ENCODE measurements at regions not wholly inside any gene's neighbourhood (a gene's known extent, or its start where the extent isn't known, plus 50 kb on each side); places are given as distances from the start of the nearest gene placed in this dataset.
A peak's percentile ranks its signal among the peaks of the same experiment; 100 is the strongest.

DNA sequence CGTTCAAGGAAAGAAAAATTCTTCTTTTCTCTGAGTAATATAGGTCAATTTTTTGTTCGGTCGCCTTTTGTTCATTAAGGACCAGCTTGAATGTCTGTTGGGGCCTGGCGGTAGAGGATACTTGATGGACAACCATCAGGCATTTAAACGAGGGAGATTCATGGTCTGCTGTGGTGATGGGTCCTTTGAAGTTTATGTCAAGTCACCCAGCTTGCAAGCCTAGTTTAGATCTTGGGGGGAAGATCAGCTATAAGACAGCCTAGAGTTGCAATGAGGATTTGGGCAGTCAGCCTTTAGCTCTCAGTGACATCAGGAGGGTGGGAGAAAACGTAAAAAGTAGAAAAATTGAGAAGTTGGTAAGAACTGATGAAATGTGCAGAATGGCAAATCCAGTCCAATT lies 80.2 kb upstream of the SPRY4 start (continued):
- TF ChIP-seq, protein P1, sequence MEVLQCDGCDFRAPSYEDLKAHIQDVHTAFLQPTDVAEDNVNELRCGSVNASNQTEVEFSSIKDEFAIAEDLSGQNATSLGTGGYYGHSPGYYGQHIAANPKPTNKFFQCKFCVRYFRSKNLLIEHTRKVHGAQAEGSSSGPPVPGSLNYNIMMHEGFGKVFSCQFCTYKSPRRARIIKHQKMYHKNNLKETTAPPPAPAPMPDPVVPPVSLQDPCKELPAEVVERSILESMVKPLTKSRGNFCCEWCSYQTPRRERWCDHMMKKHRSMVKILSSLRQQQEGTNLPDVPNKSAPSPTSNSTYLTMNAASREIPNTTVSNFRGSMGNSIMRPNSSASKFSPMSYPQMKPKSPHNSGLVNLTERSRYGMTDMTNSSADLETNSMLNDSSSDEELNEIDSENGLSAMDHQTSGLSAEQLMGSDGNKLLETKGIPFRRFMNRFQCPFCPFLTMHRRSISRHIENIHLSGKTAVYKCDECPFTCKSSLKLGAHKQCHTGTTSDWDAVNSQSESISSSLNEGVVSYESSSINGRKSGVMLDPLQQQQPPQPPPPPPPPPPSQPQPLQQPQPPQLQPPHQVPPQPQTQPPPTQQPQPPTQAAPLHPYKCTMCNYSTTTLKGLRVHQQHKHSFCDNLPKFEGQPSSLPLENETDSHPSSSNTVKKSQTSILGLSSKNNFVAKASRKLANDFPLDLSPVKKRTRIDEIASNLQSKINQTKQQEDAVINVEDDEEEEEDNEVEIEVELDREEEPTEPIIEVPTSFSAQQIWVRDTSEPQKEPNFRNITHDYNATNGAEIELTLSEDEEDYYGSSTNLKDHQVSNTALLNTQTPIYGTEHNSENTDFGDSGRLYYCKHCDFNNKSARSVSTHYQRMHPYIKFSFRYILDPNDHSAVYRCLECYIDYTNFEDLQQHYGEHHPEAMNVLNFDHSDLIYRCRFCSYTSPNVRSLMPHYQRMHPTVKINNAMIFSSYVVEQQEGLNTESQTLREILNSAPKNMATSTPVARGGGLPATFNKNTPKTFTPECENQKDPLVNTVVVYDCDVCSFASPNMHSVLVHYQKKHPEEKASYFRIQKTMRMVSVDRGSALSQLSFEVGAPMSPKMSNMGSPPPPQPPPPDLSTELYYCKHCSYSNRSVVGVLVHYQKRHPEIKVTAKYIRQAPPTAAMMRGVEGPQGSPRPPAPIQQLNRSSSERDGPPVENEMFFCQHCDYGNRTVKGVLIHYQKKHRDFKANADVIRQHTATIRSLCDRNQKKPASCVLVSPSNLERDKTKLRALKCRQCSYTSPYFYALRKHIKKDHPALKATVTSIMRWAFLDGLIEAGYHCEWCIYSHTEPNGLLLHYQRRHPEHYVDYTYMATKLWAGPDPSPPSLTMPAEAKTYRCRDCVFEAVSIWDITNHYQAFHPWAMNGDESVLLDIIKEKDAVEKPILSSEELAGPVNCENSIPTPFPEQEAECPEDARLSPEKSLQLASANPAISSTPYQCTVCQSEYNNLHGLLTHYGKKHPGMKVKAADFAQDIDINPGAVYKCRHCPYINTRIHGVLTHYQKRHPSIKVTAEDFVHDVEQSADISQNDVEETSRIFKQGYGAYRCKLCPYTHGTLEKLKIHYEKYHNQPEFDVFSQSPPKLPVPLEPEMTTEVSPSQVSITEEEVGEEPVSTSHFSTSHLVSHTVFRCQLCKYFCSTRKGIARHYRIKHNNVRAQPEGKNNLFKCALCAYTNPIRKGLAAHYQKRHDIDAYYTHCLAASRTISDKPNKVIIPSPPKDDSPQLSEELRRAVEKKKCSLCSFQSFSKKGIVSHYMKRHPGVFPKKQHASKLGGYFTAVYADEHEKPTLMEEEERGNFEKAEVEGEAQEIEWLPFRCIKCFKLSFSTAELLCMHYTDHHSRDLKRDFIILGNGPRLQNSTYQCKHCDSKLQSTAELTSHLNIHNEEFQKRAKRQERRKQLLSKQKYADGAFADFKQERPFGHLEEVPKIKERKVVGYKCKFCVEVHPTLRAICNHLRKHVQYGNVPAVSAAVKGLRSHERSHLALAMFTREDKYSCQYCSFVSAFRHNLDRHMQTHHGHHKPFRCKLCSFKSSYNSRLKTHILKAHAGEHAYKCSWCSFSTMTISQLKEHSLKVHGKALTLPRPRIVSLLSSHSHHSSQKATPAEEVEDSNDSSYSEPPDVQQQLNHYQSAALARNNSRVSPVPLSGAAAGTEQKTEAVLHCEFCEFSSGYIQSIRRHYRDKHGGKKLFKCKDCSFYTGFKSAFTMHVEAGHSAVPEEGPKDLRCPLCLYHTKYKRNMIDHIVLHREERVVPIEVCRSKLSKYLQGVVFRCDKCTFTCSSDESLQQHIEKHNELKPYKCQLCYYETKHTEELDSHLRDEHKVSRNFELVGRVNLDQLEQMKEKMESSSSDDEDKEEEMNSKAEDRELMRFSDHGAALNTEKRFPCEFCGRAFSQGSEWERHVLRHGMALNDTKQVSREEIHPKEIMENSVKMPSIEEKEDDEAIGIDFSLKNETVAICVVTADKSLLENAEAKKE (CRISPR knock-in tag; IDR thresholded peaks at IDR 0.05) = no peak
- TF ChIP-seq NANOG (IDR thresholded peaks at IDR 0.05; ENCODE audit: borderline replicate concordance) = no peak
- TF ChIP-seq JUNB (IDR thresholded peaks at IDR 0.05; ENCODE audit: unreplicated experiment) = no peak
- no peak for TF ChIP-seq ZNF114 (CRISPR knock-in tag; IDR thresholded peaks at IDR 0.05)
- TF ChIP-seq STAT1 (IDR thresholded peaks at IDR 0.05; ENCODE audit: unreplicated experiment) = no peak
- no peak for TF ChIP-seq POLR2AphosphoS5 (IDR thresholded peaks at IDR 0.05; ENCODE audit: low read depth)

DNA sequence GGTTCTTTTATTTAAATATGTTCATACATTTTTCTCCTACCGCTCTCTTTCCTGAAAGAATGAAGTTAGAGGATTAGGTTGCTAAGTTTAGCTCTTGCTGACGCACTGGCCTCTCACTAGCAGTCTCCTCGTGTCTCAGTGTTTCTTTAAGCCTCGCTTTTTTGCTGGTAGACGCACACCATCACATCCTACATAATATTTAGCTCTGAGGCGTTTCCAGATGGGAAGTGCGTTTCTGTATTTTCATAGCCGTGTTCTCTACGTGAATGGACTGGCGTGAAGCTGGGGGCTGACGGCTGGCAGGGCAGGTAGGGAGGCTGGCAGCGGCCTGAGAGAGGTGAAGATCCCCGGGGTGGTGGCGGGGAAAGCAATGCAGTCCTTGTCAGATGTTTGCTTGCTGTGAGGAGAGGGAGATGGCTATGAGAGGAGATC lies 79.2 kb upstream of the SPRY4 start:
- TF ChIP-seq, protein P2, sequence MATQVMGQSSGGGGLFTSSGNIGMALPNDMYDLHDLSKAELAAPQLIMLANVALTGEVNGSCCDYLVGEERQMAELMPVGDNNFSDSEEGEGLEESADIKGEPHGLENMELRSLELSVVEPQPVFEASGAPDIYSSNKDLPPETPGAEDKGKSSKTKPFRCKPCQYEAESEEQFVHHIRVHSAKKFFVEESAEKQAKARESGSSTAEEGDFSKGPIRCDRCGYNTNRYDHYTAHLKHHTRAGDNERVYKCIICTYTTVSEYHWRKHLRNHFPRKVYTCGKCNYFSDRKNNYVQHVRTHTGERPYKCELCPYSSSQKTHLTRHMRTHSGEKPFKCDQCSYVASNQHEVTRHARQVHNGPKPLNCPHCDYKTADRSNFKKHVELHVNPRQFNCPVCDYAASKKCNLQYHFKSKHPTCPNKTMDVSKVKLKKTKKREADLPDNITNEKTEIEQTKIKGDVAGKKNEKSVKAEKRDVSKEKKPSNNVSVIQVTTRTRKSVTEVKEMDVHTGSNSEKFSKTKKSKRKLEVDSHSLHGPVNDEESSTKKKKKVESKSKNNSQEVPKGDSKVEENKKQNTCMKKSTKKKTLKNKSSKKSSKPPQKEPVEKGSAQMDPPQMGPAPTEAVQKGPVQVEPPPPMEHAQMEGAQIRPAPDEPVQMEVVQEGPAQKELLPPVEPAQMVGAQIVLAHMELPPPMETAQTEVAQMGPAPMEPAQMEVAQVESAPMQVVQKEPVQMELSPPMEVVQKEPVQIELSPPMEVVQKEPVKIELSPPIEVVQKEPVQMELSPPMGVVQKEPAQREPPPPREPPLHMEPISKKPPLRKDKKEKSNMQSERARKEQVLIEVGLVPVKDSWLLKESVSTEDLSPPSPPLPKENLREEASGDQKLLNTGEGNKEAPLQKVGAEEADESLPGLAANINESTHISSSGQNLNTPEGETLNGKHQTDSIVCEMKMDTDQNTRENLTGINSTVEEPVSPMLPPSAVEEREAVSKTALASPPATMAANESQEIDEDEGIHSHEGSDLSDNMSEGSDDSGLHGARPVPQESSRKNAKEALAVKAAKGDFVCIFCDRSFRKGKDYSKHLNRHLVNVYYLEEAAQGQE (IDR thresholded peaks at IDR 0.05; ENCODE audit: unreplicated experiment) = no peak
- TF ChIP-seq JUNB (IDR thresholded peaks at IDR 0.05; ENCODE audit: unreplicated experiment) = no peak
- H3F3A ChIP-seq (replicated peaks; ENCODE audit: low read depth) = no peaks in the 10 kb centered on the region
- ATAC-seq = peak; percentile 25
- no peak overlapping the region for H3K27ac ChIP-seq (ENCODE audit: low read depth)
- H3K9me2 ChIP-seq (ENCODE audit: insufficient read depth) = no peaks in the 10 kb centered on the region
- DNase-seq (ENCODE audit: low spot score) = no peak
- peak overlapping the region; percentile 1; the same call in 1 of the 3 replicates for H3K4me3 Mint-ChIP-seq
- H3K36me3 ChIP-seq (ENCODE audit: insufficient read depth) = no peaks in the 10 kb centered on the region
- no peaks in the 10 kb centered on the region for H3K27me3 ChIP-seq (ENCODE audit: insufficient read depth)
- H3K27me3 Mint-ChIP-seq (ENCODE audit: insufficient read depth, low read depth, poor library complexity) = peaks cover 7% of the 10 kb centered on the region
- peak overlapping the region; percentile 53 for H3K4me2 ChIP-seq
- no peak overlapping the region for H3K27ac Mint-ChIP-seq
- H3K79me2 ChIP-seq (replicated peaks; ENCODE audit: insufficient read depth) = no peaks in the 10 kb centered on the region
- peaks cover 38% of the 10 kb centered on the region for H3K4me1 ChIP-seq (ENCODE audit: insufficient read depth)
- no peak overlapping the region for H3K4me3 ChIP-seq
- H2AFZ ChIP-seq = peak overlapping the region; percentile 7; the same call in 1 of the 2 replicates
- no peaks in the 10 kb centered on the region for H3K9me3 Mint-ChIP-seq
- no peaks in the 10 kb centered on the region; the same call in 2 of the 3 replicates for H3K36me3 Mint-ChIP-seq (ENCODE audit: low read depth)
- H4K20me1 ChIP-seq (replicated peaks; ENCODE audit: insufficient read depth) = no peaks in the 10 kb centered on the region
- H3K4me1 Mint-ChIP-seq = peaks cover 40% of the 10 kb centered on the region
